GM12875 (cell line): ENCODE measurements at regions not wholly inside any gene's neighbourhood (a gene's known extent, or its start where the extent isn't known, plus 50 kb on each side); places are given as distances from the start of the nearest gene placed in this dataset.

ENCODE experiments used
- H3K4me3 ChIP-seq: one replicate; pipeline ENCODE4 v1.5.1; 2011; ENCODE audit warnings: low read depth, low read length, control low read depth
- TF ChIP-seq, protein P1 (sequence below): IDR thresholded peaks from 2 replicates; pipeline ENCODE4 v1.5.1; 2011; ENCODE audit warnings: low read depth, mild to moderate bottlenecking, control low read depth, inconsistent platforms, low read length, moderate library complexity, borderline replicate concordance; ENCODE audit not compliant: insufficient read depth

DNA sequence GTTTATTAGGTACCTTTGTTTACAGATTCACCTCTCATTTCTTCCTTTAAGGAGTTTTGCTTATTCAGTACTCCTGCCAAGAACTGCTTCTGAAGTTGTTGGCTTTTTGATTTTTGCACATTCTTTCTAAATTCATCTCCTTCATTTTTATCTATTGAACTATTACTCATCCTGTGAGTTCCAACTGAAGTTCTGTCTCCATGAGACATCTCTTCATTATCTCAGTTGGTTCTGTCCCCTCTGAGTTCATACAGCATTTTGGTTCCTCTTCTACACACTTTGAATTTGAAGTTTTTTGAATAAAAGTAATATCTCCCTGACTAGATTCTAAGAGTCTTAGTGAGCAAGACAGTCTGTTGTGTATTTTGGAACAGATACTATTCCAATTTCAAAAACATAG is 299.7 kb downstream of the OTOL1 start:
- TF ChIP-seq, protein P1, sequence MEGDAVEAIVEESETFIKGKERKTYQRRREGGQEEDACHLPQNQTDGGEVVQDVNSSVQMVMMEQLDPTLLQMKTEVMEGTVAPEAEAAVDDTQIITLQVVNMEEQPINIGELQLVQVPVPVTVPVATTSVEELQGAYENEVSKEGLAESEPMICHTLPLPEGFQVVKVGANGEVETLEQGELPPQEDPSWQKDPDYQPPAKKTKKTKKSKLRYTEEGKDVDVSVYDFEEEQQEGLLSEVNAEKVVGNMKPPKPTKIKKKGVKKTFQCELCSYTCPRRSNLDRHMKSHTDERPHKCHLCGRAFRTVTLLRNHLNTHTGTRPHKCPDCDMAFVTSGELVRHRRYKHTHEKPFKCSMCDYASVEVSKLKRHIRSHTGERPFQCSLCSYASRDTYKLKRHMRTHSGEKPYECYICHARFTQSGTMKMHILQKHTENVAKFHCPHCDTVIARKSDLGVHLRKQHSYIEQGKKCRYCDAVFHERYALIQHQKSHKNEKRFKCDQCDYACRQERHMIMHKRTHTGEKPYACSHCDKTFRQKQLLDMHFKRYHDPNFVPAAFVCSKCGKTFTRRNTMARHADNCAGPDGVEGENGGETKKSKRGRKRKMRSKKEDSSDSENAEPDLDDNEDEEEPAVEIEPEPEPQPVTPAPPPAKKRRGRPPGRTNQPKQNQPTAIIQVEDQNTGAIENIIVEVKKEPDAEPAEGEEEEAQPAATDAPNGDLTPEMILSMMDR, result no peak
- H3K4me3 ChIP-seq, result no peak overlapping the region

- TF ChIP-seq, protein P1, result no peak
- H3K4me3 ChIP-seq, result no peak overlapping the region
These were observed 300.2 kb downstream of the OTOL1 start for GRCh38 chr3:161796780-161797179.

GRCh38 chr3:161798016-161798415 is 301.4 kb downstream of the OTOL1 start:
- TF ChIP-seq, protein P1, result no peak
- no peak overlapping the region for H3K4me3 ChIP-seq

- TF ChIP-seq, protein P1, result no peak
- H3K4me3 ChIP-seq, result no peak overlapping the region
These were observed 304.5 kb downstream of the OTOL1 start for GRCh38 chr3:161800985-161801559.

DNA sequence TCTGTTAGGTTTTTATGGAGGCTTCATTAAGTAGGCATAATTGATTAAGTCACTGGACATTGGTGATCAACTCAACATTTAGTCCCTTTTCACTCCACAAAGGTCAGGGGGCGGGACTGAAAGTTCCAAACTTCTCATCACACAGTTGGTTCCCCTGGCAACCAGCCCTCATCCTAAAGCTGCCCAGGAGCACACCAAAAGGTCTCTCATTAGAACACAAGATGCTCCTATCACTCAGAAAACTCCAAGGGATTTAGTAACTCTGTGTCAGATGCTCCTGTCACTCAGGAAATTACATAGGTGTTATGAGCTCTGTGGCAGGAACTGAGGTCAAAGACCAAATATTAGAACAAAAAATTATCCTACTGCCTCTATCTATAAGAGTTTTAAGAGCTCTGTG is 321.5 kb downstream of the OTOL1 start:
- no peak overlapping the region for H3K4me3 ChIP-seq
- TF ChIP-seq, protein P1, result no peak

DNA sequence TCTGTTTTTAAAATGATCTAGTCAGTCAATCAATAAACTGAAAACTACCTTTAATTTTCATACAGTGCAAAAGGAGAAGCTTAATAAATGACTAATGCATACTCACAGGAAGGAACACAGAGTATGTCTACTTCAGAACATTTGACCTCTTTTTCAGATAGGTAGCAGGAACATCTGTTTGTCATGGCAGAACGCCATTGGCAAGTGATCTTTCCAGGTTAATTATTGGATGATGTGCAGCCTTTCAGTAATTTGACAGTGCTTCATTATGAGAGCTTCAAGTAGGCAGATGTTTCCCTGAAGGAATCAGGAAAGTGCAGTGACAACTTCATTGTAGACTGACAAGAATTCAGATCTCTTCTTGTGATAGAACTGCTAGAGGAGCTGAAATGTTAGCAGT is 325.0 kb downstream of the OTOL1 start:
- TF ChIP-seq, protein P1, result no peak
- no peak overlapping the region for H3K4me3 ChIP-seq

DNA sequence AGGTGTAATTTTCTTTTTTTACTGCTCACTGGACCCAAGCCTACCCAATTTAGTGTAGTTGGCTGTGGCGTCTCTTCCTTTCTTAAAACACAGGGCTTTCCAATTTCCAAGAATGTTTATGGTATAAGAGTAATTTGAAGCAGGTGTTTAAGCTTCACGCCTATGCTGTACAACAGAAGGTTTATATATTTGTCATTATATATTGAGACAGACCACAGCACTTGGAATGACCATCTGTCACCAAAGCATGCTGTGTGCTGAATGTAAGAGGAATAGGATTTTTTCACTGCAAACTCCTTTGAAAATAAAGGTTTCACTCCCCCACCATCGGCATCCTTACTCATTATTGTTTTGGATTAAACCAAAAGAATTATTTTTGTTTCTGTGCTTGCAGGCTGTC is 325.7 kb downstream of the OTOL1 start:
- H3K4me3 ChIP-seq, result no peak overlapping the region
- TF ChIP-seq, protein P1, result no peak
